ENCODE measurements at regions not wholly inside any gene's neighbourhood (a gene's known extent, or its start where the extent isn't known, plus 50 kb on each side); places are given as distances from the start of the nearest gene placed in this dataset.

- TF ChIP-seq POLR2AphosphoS5 (IDR thresholded peaks at IDR 0.05; ENCODE audit: borderline replicate concordance, low read depth, low read length): no peak
- TF ChIP-seq EZH2 (IDR thresholded peaks at IDR 0.05): no peak
These were observed 295.3 kb upstream of the SORL1-AS1 start for GRCh38 chr11:121748068-121748467.

All from SK-N-MC (cell line).